Adrenal gland (tissue), 5 donors: ENCODE measurements at regions not wholly inside any gene's neighbourhood (a gene's known extent, or its start where the extent isn't known, plus 50 kb on each side); places are given as distances from the start of the nearest gene placed in this dataset.

Experiments used
- POLR2A ChIP-seq, 2 donors: fragments of 450-650 bp; IDR thresholded peaks; one replicate each; pipeline ENCODE4 v1.6.1; 2017; ENCODE audit warnings: antibody characterized with exemption in 2 of 2, mild to moderate bottlenecking in 2 of 2, moderate library complexity in 1 of 2
- TF ChIP-seq, protein P1 (sequence below), 6 experiments: fragments of 450-650 bp in 4 of 6; fragments of 200-600 bp in 2 of 6; sonication (generic) in 1 of 6; IDR thresholded peaks; 1 replicate in 5 of 6; 2 replicates in 1 of 6; pipeline versions ENCODE4 v1.5.1 to v1.8.0; 2016 to 2021; ENCODE audit warnings: antibody characterized with exemption in 6 of 6, mild to moderate bottlenecking in 2 of 6, moderate library complexity in 1 of 6
- donor health status: DM: no; HTN: no; CAD: no.

GRCh38 chr6:48837744-48838143 is 625.3 kb downstream of the MMUT start:
- TF ChIP-seq, protein P1, sequence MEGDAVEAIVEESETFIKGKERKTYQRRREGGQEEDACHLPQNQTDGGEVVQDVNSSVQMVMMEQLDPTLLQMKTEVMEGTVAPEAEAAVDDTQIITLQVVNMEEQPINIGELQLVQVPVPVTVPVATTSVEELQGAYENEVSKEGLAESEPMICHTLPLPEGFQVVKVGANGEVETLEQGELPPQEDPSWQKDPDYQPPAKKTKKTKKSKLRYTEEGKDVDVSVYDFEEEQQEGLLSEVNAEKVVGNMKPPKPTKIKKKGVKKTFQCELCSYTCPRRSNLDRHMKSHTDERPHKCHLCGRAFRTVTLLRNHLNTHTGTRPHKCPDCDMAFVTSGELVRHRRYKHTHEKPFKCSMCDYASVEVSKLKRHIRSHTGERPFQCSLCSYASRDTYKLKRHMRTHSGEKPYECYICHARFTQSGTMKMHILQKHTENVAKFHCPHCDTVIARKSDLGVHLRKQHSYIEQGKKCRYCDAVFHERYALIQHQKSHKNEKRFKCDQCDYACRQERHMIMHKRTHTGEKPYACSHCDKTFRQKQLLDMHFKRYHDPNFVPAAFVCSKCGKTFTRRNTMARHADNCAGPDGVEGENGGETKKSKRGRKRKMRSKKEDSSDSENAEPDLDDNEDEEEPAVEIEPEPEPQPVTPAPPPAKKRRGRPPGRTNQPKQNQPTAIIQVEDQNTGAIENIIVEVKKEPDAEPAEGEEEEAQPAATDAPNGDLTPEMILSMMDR (IDR thresholded peaks at IDR 0.05), result no peak
- no peak for TF ChIP-seq POLR2A (IDR thresholded peaks at IDR 0.05)
